Spleen (tissue), 11 donors: ENCODE measurements at regions not wholly inside any gene's neighbourhood (a gene's known extent, or its start where the extent isn't known, plus 50 kb on each side); places are given as distances from the start of the nearest gene placed in this dataset.
"Not testable (repeated sequence)": the region's sequence is repeated elsewhere in the genome, so short reads cannot be mapped to it uniquely, and the experiment has no call there.

Experiments
- DNase-seq: peaks from one replicate; pipeline ENCODE4 v3.0.0-alpha.2; 2020
- H3K27ac ChIP-seq, 8 donors: fragments of 200-600 bp; sonication (generic) in 7 of 8; 1 replicate in 4 of 8; 2 replicates in 4 of 8; pipeline versions ENCODE4 v1.5.0 to v1.8.0; 2016 to 2021; ENCODE audit warnings: inconsistent platforms in 4 of 8, mild to moderate bottlenecking in 4 of 8, moderate library complexity in 1 of 8
- H3K27me3 ChIP-seq, 7 donors: fragments of 200-600 bp; sonication (generic) in 6 of 7; replicated peaks in 1 of 7; 1 replicate in 4 of 7; 2 replicates in 3 of 7; pipeline versions ENCODE4 v1.5.0 to v1.8.0; 2016 to 2021; ENCODE audit warnings: inconsistent platforms in 3 of 7, mild to moderate bottlenecking in 1 of 7
- H3K36me3 ChIP-seq, 6 donors: fragments of 200-600 bp; sonication (generic) in 5 of 6; 1 replicate in 4 of 6; 2 replicates in 2 of 6; pipeline versions ENCODE4 v1.5.0 to v1.8.0; 2016 to 2021; ENCODE audit warnings: inconsistent platforms in 2 of 6
- H3K4me1 ChIP-seq, 6 donors: fragments of 200-600 bp; sonication (generic) in 5 of 6; 1 replicate in 3 of 6; 2 replicates in 3 of 6; pipeline versions ENCODE4 v1.5.0 to v1.8.0; 2016 to 2021; ENCODE audit warnings: inconsistent platforms in 3 of 6
- H3K4me3 ChIP-seq, 8 donors: fragments of 200-600 bp; sonication (generic) in 7 of 8; 1 replicate in 4 of 8; 2 replicates in 4 of 8; pipeline versions ENCODE4 v1.5.0 to v1.8.0; 2016 to 2021; ENCODE audit warnings: inconsistent platforms in 4 of 8, mild to moderate bottlenecking in 4 of 8, moderate library complexity in 2 of 8
- H3K9me3 ChIP-seq, 8 donors: fragments of 200-600 bp; sonication (generic) in 7 of 8; 1 replicate in 4 of 8; 2 replicates in 4 of 8; pipeline versions ENCODE4 v1.5.0 to v1.8.0; 2016 to 2021; ENCODE audit warnings: inconsistent platforms in 4 of 8
- POLR2A ChIP-seq, 3 donors: fragments of 450-650 bp; IDR thresholded peaks; one replicate each; pipeline ENCODE4 v1.5.1; 2017; ENCODE audit warnings: antibody characterized with exemption in 3 of 3, mild to moderate bottlenecking in 1 of 3
- POLR2AphosphoS5 ChIP-seq, 3 donors: sonication (generic); formaldehyde crosslinking; IDR thresholded peaks; one replicate each; pipeline ENCODE4 v1.5.1; 2017; ENCODE audit warnings: antibody characterized with exemption in 3 of 3
- WGBS, 5 donors: extraction: QIAGEN DNeasy Blood & Tissue Kit in 3 of 5; methylation state at CpG; one replicate each; pipeline versions ENCODE4 v1.1.5 to v1.1.7; 2013 to 2018; 5-methylcytosine and 5-hydroxymethylcytosine counted together
- intact Hi-C: fragments of 100-400 bp; cut with DNase I; formaldehyde crosslinking; loops from one replicate; pipeline ENCODE4 v1.15.0; 2023; ENCODE audit warnings: low total_unique reads
- TF ChIP-seq, protein P1 (sequence below), 11 experiments: fragments of 200-600 bp in 7 of 11; fragments of 450-650 bp in 4 of 11; sonication (generic) in 4 of 11; IDR thresholded peaks in 8 of 11; conservative IDR thresholded peaks in 3 of 11; 1 replicate in 7 of 11; 2 replicates in 4 of 11; pipeline versions ENCODE4 v1.4.0 to v1.8.0; 2016 to 2021; ENCODE audit warnings: antibody characterized with exemption in 11 of 11, inconsistent platforms in 4 of 11, mild to moderate bottlenecking in 1 of 11
- donor health status: healthy with polysubstance abuse.
- donor health status: DM: no; HTN: no; CAD: no; lungs with moderate emphysema.
- donor health status: DM: no; HTN: no; CAD: no.
- donor health status: Bipolar disorder and iron deficiency.
- donor health status: healthy.
- donor health status: DM: no; HTN: no; CAD: no.
- donor health status: DM: yes; HTN: yes; CAD: no.

GRCh38 chr2:20113004-20113796 is 61.8 kb upstream of the LAPTM4A start:
- H3K27me3 ChIP-seq: peaks cover 0 to 4% (median 0%) of the 10 kb centered on the region in 7 donors
- H3K9me3 ChIP-seq: peaks cover 0 to 4% (median 0%) of the 10 kb centered on the region in 8 donors
- H3K4me1 ChIP-seq: peaks cover 0 to 8% (median 0%) of the 10 kb centered on the region in 6 donors
- TF ChIP-seq POLR2AphosphoS5 (IDR thresholded peaks at IDR 0.05) (no peak), POLR2A (IDR thresholded peaks at IDR 0.05) (no peak)
- TF ChIP-seq, protein P1, sequence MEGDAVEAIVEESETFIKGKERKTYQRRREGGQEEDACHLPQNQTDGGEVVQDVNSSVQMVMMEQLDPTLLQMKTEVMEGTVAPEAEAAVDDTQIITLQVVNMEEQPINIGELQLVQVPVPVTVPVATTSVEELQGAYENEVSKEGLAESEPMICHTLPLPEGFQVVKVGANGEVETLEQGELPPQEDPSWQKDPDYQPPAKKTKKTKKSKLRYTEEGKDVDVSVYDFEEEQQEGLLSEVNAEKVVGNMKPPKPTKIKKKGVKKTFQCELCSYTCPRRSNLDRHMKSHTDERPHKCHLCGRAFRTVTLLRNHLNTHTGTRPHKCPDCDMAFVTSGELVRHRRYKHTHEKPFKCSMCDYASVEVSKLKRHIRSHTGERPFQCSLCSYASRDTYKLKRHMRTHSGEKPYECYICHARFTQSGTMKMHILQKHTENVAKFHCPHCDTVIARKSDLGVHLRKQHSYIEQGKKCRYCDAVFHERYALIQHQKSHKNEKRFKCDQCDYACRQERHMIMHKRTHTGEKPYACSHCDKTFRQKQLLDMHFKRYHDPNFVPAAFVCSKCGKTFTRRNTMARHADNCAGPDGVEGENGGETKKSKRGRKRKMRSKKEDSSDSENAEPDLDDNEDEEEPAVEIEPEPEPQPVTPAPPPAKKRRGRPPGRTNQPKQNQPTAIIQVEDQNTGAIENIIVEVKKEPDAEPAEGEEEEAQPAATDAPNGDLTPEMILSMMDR (IDR thresholded peaks at IDR 0.05 in 8 of 11, conservative IDR thresholded peaks at IDR 0.05 in 3 of 11): no peak
- no peak overlapping the region for H3K27ac ChIP-seq
- no peak overlapping the region for H3K4me3 ChIP-seq
- peak; percentile 31 for DNase-seq
- WGBS, 5 donors: 81 to 95% (median 90%) methylated on average over 12 to 15 of the region's 15 CpGs
- H3K36me3 ChIP-seq: no peaks in the 10 kb centered on the region
- intact Hi-C loops: no loop called here

DNA sequence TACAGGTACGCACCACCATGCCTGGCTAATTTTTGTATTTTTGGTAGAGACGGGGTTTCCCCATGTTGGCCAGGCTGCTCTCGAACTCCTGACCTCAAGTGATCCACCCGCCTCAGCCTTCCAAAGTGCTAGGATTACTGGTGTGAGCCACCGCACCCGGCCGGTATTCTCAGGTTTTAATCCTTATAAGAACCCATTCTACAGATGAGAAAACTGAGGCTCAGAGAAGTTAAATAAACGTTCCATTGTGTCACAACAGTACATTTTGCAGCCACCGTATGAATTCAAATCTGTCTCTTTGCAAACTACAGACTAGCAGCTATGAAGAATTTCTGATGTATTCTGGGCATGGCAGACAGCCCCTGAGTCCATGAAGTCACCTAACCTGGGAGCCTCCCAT is 60.9 kb upstream of the LAPTM4A start:
- WGBS, 5 donors: 88 to 93% (median 92%) methylated on average over 9 of the region's 9 CpGs
- H3K9me3 ChIP-seq, H3K4me1 ChIP-seq, H3K4me3 ChIP-seq, H3K27ac ChIP-seq, H3K27me3 ChIP-seq, H3K36me3 ChIP-seq, intact Hi-C loops, DNase-seq: not testable (repeated sequence)

DNA sequence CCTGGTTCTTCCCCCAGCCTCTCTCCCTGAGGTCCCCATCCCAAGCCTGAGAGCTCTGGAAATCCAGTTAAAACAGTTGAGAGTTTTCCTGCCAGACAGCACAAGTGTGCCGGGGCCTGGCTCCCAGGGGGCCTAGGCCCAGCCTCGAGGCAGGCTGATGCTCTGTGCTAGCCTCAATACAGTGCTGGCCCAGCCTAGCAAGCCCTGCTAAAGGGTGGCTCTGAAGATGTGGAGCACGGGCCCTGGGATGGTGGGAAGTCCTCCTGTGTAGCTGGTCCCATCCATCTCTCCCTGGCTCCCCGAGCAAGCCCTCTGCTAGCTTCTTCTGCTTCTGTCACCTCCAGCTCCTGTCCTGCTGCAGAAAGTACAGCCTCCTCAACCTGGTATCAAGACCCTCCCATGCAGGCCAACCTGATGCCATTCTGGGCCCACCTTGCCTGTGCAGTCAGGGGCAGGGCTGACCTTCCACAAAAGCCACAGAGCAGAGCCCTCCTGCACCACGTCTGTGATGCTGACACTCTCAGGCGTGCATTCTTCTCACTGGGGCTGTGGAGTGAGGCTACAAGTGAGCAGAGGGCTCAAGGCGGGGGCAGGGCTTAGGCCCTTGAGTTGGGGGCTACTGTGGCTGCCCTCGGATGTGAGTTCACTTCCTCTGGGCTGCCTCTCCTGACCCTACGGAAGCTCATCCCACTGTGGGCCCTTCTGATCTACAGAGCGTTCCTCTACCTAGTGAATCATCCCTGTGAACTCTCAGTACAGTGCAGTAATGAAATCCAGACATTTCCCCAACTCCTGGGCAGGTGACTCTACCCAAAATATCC is 60.1 kb upstream of the LAPTM4A start:
- Histone ChIP-seq H3K27me3 (peaks cover 0 to 11% (median 3%) of the 10 kb centered on the region in 7 donors), H3K4me3 (no peak overlapping the region), H3K27ac (no peak overlapping the region), H3K4me1 (peaks cover 0 to 11% (median 0%) of the 10 kb centered on the region in 6 donors), H3K36me3 (no peaks in the 10 kb centered on the region), H3K9me3 (peaks cover 0 to 8% (median 0%) of the 10 kb centered on the region in 8 donors)
- intact Hi-C loops: no loop called here
- DNase-seq: no peak
- 65 to 87% (median 77%) methylated on average over 6 to 10 of the region's 10 CpGs for WGBS, 5 donors
- TF ChIP-seq POLR2A (IDR thresholded peaks at IDR 0.05) (no peak), POLR2AphosphoS5 (IDR thresholded peaks at IDR 0.05) (no peak)
- TF ChIP-seq, protein P1 (IDR thresholded peaks at IDR 0.05 in 8 of 11, conservative IDR thresholded peaks at IDR 0.05 in 3 of 11): no peak

GRCh38 chr2:20110876-20111275 is 59.4 kb upstream of the LAPTM4A start:
- Histone ChIP-seq H3K27ac (no peak overlapping the region), H3K4me1 (peaks cover 0 to 11% (median 0%) of the 10 kb centered on the region in 6 donors), H3K4me3 (no peak overlapping the region), H3K27me3 (peaks cover 0 to 16% (median 6%) of the 10 kb centered on the region in 7 donors), H3K9me3 (peaks cover 0 to 8% (median 0%) of the 10 kb centered on the region in 8 donors), H3K36me3 (no peaks in the 10 kb centered on the region)
- WGBS, 5 donors: 66 to 82% (median 74%) methylated on average over 4 to 7 of the region's 7 CpGs
- no peak for DNase-seq
- intact Hi-C loops: no loop called here
- TF ChIP-seq POLR2A (IDR thresholded peaks at IDR 0.05): no peak
- TF ChIP-seq POLR2AphosphoS5 (IDR thresholded peaks at IDR 0.05): no peak
- TF ChIP-seq, protein P1 (IDR thresholded peaks at IDR 0.05 in 8 of 11, conservative IDR thresholded peaks at IDR 0.05 in 3 of 11): no peak
